AG10803 (cell line): ENCODE measurements at regions not wholly inside any gene's neighbourhood (a gene's known extent, or its start where the extent isn't known, plus 50 kb on each side); places are given as distances from the start of the nearest gene placed in this dataset.

Source experiments
- DNase-seq: peaks from one replicate; pipeline ENCODE4 v3.0.0; 2010; ENCODE audit warnings: low read depth
- H3K4me3 ChIP-seq: 2 replicates; pipeline ENCODE4 v1.5.1; 2011; ENCODE audit warnings: mild to moderate bottlenecking, low read length, control low read depth
- CTCF ChIP-seq: conservative IDR thresholded peaks from 2 replicates; pipeline ENCODE4 v1.5.1; 2011; ENCODE audit warnings: mild to moderate bottlenecking, low read length, control low read depth, inconsistent platforms

GRCh38 chr9:3001311-3001710, 157.4 kb upstream of the PUM3 start:
- no peak for TF ChIP-seq CTCF
- no peak overlapping the region for H3K4me3 ChIP-seq
- peak; percentile 6 for DNase-seq

- no peak for TF ChIP-seq CTCF
- no peak overlapping the region for H3K4me3 ChIP-seq
- DNase-seq = no peak
Measured at GRCh38 chr9:2992427-2992826, 148.5 kb upstream of the PUM3 start.

GRCh38 chr9:2991292-2991691, 147.4 kb upstream of the PUM3 start:
- H3K4me3 ChIP-seq = no peak overlapping the region
- TF ChIP-seq CTCF = peak; percentile 39
- no peak for DNase-seq

- no peak for TF ChIP-seq CTCF
- DNase-seq = no peak
- no peak overlapping the region for H3K4me3 ChIP-seq
Measured at GRCh38 chr9:2987679-2988078, 143.8 kb upstream of the PUM3 start.

GRCh38 chr9:2985343-2985742, 141.4 kb upstream of the PUM3 start:
- no peak for TF ChIP-seq CTCF
- no peak overlapping the region for H3K4me3 ChIP-seq
- no peak for DNase-seq

GRCh38 chr9:2984491-2984890, 140.6 kb upstream of the PUM3 start:
- DNase-seq = peak; percentile 50
- TF ChIP-seq CTCF = no peak
- H3K4me3 ChIP-seq = no peak overlapping the region

GRCh38 chr9:2979957-2980610, 136.2 kb upstream of the PUM3 start:
- no peak for DNase-seq
- no peak overlapping the region for H3K4me3 ChIP-seq
- TF ChIP-seq CTCF = no peak
